ENCODE measurements at regions not wholly inside any gene's neighbourhood (a gene's known extent, or its start where the extent isn't known, plus 50 kb on each side); places are given as distances from the start of the nearest gene placed in this dataset.
"Not testable (repeated sequence)": the region's sequence is repeated elsewhere in the genome, so short reads cannot be mapped to it uniquely, and the experiment has no call there.

DNA sequence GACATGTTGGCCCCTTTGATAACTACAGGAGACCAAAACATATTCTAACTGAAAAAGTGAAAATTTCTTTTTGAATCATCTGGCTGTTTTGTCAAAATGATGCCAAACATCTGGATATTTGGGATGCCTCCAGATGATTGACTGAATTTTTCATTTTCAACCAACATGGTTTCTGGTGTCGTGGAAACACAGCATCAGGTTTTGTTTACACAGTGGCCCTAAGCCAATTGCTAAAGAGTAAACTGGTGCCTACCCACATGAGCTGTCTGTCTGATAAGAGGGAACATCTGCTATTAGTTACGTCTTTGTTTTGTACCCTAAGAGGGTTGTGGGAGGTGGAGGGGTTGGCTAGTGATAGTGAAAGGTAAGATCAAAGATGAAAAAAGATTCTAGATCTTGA, 204.8 kb downstream of the KCNK2 start:
- DNase-seq: no peak

DNA sequence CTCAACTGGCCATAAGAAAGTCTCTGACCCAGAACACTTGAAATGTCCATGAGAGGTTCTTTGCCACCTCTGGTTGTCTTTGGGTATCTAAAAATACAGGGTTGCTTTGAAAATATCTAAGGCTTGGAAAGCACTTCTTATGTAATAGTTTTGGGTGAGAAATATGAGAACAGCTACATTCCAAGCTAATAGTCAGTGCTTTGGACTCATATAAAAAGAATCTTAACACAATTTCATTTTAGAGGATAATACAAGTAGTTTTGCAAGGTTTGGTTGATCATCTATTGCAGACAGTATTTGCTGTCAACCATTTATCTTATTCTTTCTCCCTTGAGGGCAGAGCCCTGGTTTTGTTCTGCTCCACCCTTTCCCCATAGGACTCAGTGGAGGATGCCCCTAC, 207.5 kb downstream of the KCNK2 start:
- DNase-seq: peak; percentile 53

DNA sequence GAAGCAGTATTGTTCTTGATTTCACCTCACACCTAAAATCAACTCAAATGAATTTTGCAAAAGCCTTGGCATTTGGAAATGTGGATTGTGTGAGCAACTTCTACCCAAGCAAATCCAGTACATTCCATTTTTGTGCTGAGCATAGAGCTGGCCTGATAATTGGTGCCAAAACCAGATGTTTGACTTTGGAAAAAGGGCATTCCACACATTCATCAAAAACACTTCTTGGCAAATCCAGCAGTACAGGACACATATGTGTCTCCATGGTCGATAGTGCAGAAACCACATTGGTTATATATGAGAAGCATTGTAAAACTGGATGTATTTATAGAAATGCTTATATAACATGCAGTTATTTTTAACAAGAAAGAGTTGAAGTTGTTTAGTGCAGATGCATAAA, 210.4 kb downstream of the KCNK2 start:
- peak; percentile 15 for DNase-seq

DNA sequence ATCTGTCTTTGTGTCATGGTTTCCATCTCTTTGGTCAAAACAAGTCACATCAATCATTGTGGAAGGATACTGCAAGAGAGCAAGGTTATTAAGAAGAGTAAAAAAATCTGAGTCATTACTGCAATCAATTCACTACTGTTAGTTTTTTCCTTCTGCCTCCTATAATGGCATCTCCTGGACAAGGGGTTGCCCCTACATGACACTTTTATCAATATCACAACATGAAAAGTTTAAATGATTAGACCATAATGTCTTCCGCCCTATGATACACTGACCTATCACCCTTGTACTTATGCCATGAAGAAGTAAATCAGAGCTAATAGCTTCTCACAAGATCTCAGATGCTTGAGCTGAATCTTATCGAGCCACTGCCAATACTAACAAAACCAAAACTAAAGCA, 223.9 kb downstream of the KCNK2 start:
- no peak for DNase-seq

DNA sequence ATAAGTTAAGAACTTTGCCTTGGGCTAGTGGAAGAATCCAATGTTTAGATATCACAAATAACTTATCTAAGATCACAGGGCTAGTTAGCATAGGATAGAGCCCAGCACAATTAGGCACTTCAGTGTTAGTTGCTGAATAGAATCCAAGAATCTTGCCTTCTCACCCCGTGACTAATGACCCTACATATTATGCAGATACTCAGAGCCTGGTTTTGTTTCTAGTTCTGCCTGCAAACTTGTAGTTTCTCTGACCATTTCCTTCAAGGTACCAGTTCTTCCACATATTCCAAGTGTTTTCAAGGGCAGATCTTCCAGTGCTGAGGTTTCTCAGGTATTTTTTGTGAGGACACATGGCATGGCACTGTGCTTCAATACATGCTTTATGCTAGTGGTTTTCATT, 239.3 kb downstream of the KCNK2 start:
- no peak for DNase-seq

DNA sequence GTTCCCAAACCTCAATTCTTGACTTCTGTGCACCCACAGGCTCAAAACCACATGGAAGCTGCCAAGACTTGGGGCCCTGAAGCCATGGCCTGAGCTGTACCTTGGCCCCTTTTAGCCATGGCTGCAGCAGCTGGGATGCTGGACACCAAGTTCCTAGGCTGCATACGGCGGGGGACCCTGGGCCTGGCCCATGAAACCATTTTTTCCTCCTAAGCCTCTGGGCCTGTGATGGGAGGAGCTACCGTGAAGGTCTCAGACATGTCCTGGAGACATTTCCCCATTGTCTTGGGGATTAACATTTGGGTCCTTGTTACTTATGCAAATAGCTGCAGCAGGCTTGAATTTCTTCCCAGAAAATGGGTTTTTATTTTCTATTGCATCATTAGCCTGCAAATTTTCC, 241.5 kb downstream of the KCNK2 start:
- not testable (repeated sequence) for DNase-seq

DNA sequence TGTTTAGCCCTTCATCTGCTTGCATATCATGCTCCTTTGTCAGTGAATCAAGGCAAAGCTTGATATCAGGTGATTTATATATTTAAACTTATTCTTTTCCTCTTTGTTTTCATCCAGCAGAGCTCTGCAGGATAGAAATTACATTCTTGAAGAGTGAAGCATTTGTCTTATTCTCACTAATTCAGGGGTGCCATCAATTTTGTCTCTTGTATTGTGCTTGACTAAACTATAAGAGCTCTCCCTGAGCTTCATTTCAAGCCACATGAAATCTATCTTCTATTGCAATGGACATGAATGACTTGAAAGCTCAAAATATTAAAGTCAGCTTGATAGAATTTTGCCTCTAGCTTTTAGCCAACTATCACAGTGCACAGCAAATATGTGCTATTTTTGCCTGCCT, 236.7 kb upstream of the KCTD3 start:
- DNase-seq: no peak

DNA sequence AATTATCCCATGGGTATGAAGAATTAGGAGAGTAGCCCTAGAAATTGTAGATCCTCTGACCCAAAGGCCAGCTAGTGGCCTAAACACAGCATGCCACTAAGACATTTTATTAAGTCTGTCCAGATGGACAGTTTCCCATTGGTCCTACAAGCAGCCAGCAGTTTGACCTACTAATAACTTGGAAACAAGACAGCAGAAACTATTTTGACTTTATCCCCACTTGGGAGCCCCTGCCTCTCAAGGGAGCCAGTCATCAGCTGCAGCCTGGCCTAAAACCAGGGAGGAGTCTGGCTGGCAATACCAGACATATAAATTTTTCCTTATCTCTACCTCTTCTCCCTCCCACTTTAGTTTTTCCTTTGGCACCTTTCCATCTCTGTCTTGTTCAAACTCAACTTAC, 222.6 kb upstream of the KCTD3 start:
- DNase-seq: no peak

DNA sequence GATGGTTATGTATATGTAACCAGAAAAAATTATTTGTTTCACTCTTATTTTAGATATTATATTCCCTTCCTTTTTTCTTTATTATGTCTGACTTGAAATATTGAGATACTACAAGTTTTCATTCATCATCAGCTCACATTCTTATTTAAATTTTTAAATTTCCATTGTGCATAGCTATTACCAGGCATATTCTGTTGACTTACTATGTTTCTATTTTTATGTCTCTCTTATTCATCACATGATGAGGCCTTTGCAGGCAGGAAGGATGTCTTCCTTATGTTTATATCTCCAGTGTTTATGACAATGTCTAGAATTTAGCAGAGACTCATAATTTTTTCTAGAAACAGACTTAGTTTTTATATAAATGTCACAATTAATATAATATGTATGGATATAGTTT, 221.9 kb upstream of the KCTD3 start:
- no peak for DNase-seq

DNA sequence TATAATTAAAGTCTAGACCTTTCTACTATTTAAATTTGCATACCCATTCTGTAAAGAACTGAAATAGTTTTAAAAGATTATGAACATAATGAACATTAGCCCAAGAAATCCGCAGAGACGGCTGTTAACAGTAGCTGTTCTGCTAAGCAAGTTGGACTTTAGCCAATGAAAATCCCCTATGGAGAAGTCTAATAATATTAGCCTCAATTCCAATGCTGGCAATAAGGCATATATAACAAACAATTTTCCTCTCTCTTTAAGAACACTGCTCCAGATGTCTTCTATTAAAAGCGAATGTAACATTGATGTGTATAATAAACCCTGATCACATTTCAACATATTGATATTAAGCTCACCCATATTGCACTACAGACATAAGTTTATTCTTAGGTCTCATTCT, 221.3 kb upstream of the KCTD3 start:
- no peak for DNase-seq

DNA sequence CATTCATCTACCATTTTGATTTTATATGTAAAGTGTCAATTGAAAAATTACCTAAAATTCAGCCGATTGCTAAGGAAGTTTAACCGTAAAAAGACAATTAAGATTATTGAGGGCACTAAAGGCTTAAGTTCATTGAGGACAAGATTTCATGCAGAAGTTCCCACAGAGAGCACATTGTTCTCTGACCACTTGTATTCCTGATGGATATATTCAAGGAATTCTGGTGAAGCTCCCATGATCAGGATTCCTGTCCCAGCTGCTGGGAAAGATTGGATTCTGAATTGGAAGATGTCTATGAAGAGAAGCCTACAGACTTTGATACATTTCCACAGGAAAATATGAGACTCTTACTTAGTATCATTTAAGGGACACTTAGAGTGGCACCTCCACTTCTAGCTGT, 209.2 kb upstream of the KCTD3 start:
- no peak for DNase-seq

DNA sequence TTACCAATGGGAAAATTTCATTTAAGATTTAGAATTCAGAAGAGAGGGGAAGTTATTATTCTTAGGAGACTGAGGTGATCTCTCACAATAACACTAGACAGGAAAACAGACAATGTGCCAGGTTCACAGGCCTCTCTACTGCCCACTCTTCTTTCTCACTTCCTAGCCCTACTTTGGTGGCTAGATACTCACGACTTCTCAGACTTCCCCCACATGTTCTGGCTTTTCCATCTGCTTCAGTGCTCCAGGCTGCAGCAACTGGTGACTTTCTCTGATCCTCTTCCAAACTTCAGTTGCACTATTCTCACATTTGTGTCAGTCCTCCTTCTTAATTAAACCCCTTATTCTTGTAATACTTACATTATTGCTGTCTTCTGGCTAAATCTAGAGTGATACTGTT, 208.7 kb upstream of the KCTD3 start:
- DNase-seq: no peak

DNA sequence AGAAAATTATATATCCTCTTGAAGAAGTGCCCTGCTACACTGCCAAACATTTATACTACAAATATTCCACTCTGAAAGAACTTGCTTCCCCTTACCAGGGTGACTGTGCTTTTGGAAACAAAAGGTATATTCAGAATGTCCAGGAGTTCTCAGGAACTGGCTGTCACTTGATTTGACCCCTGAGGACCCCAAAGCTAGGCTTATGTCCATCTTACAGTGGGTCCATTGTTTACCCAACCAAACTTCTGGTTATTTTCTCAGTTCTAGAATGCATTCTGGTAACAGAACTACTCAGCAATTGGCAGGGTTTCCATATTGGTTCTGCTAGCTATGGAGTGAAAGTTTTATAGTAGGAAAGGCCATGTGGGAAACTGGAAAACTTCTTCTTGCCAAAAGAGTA, 207.1 kb upstream of the KCTD3 start:
- no peak for DNase-seq

DNA sequence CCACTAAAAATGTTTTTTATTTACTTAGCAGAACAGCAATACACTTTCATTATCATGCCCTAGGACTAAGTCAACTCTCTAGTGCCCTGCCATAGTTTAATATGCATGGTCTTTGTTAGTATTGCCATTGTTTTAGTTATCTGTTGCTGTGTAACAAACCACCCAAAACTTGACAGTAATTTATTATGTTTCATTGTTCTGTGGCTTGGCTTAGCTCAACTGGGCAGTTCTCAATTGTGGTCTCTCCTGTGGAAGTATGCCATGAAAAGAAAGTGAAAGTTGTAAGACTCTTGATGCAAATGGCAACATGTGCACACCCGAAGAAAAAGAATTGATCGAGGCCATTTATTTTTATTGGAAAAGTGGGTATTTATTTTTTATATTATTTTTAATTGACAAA, 206.3 kb upstream of the KCTD3 start:
- DNase-seq: no peak

DNA sequence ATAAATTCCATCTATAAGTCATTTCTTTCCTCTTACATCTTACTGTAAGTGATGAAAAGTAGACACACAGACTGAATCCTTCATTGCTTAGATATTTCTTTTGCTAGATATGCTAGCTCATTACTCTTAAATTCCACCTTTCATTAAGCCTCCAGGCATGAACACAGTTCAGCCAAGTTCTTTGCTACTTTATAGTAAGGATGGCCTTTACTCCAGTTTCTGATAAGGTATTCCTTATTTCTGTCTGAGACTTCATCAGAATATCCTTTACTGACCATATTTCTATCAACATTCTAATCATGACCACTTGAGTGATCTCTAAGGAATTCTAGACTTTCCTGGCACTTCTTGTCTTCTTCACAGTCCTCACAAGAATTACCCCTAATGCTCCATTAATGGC, 191.7 kb upstream of the KCTD3 start:
- DNase-seq: peak; percentile 78

DNA sequence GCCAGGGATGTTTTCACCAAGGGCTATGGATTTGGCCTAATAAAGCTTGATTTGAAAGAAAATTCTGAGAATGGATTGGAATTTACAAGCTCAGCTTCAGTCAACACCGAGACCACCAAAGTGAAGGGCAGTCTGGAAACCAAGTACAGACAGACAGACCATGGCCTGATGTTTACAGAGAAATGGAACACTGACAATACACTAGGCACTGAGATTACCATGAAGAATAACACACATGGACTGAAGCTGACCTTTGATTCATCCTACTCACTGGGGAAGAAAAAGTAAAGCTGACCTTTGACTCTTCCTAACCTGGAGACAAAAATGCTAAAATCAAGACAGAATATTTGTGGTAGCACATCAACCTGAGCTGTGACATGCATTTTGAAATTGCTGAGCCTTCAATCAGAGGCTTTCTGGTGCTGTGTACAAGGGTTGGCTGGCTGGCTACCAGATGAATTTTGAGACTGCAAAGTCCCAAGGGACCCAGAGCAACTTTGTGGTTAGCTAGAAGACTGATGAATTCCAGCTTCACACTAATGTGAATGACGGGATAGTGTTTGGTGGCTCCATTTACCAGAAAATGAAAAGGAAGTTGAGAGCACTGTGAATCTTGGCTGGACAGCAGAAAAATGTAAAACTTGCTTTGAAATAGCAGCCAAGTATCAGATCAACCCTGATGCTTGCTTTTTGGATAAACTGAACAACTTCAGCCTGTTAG, 190.4 kb upstream of the KCTD3 start:
- peak; percentile 97 for DNase-seq

DNA sequence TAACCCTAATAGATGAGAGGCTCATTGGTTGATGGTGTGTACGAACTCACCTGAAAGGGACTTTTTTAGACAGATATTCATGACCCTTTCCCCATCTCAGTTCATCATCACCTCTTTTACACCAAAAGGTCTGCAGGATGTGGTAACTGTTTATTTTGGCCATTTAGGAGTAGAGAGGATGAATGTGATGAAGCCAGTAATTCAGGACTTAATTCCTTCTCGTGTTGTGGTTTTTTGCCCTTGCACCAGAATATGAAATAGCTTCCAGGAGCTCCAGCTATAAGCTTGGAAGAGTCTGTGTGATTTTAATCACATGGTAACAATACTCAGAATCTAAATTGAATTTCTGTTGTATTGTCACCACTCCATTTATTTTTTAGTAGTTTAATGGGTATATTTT, 189.4 kb upstream of the KCTD3 start:
- DNase-seq: peak; percentile 66

DNA sequence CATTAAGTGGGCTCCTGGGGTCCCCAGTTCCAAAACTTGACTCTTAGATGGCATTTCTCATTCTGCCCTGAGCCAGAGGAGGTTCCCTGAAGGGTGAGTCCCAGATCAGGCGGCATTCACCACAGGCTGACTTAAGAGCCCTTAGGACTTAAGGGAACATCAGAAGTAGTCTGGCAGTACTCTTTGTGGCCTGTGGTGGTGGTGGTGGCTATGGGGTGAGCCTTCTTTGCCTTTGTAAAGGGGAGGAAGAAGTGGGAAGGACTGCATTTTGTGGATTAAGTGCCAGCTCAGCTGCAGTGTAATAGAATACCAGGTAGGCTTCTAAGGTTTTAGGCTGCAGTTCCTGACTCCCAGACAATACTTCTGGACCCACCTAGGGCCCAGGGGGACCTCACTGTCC, 186.5 kb upstream of the KCTD3 start:
- no peak for DNase-seq

DNA sequence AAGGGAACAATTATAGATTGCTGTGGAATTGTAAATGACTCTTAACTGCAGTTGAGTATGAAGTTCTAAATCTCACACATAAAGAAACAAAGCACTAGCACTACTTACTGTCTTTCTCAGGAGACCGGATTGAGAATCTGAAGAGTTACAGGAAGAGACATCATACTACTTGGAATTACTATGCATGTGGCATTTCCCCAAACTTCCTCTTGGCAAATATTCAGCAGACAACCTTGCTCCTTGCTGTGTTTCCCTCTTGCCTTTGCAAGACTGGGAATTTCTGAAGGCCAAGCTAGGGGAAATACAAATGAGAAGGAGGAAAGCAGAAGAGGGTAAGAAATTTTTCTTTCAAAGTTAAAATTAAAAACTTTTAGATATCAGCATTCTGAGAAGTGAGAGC, 173.6 kb upstream of the KCTD3 start:
- DNase-seq: no peak

DNA sequence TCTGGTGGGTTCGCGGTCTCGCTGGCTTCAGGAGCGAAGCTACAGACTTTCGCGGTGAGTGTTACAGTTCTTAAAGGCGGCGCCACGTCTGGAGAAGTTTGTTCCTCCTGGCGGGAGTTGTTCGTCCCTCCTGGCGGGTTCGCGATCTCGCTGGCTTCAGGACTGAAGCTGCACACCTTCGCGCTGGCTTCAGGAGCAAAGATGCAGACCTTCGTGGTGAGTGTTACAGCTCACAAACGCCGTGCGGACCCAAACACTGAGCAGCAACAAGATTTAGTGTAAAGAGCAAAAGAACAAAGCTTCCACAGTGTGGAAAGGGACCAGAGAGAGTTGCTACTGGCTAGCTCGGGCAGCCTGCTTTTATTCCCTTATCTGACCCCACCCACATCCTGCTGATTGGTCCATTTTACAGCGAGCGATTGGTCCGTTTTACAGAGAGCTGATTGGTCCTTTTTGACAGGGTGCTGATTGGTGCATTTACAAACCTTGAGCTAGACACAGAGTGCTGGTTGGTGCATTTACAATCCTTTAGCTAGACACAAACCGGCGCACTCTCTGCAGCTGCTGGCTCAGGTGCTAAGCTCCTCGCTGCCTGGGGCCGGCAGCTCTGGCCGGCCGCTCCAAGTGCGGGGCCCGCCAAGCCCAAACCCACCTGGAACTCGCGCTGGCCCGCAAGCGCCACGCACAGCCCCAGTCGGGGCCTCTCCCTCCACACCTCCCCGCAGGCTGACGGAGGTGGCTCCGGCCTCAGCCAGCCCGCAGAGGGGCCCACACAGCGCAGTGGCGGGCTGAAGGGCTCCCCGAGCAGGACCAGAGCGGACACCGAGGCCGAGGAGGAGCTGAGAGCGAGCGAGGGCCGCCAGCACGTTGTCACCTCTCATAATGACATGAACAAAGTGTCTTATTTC, 172.8 kb upstream of the KCTD3 start:
- DNase-seq: no peak

DNA sequence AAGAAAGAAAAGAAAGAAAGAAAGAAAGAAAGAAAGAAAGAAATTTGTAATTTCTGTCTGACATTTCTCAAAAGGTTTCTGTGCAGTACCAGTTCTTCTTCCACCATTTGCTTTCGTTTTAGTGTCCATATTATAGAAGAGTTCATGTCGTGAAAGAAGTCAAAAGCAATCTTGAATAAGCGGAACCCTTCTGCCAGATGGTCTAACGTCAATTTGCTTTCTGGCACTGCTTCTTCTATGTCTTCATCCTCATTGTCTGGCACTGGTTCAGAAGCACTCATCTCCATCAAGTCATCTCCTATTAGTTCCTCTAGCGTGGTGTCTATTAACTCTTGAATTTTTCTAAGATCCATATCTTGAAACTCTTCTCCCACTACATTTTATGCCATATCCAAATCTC, 170.0 kb upstream of the KCTD3 start:
- DNase-seq: peak; percentile 25

DNA sequence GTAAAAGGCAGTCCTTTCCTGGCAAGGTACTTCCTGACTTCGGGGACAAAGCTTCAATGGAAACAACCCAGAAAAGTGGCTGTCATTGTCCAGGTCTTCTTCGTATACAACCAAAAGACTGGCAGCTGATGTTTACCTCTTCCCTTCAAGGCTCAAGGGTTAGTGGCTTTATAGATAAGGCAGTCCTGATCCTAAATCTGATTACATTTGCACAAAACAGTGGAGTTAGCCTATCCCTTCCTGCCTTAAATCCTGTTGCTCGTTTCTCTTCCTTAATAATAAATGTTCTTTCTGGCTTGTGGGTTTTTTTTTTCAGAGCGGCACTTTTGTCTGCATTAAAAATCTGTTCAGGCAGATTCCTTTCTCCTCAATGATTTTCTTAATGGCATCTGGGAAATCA, 169.3 kb upstream of the KCTD3 start:
- no peak for DNase-seq

DNA sequence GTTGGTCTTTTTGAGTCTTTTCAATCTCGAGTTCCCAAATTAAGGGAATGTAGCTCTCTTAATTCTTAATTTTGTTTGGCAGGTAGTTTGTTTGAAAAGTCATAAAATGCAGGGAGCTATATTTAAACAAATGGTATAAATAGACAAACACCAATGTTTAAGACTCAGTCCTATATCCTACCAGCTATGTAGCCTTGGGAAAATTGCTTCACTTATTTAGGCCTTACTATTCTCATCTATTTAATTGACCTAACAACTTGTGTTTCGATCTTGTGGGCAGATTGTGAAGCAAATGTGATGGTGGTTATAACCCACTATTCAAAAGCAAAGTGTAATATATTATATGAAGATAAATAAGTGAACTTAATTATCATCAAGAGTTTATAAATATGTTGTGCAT, 167.3 kb upstream of the KCTD3 start:
- DNase-seq: no peak

DNA sequence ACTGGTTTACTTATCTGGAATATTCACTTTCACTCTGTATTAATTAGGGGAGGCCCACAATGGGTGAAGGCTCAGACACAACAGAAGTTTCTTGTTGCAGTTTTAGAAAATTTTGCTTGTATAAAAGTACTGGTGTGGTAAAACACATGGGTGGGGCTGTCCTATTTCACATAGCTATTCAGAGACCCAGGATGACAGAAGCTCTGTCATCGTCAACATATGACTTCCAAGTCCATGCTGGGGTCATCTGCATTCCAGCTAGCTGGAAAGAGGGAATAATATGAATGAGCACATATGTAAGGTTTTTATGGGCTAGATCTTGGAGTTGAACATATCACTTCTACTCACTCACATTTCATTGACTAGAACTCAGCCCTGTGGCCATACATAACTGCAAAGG, 166.4 kb upstream of the KCTD3 start:
- DNase-seq: no peak

DNA sequence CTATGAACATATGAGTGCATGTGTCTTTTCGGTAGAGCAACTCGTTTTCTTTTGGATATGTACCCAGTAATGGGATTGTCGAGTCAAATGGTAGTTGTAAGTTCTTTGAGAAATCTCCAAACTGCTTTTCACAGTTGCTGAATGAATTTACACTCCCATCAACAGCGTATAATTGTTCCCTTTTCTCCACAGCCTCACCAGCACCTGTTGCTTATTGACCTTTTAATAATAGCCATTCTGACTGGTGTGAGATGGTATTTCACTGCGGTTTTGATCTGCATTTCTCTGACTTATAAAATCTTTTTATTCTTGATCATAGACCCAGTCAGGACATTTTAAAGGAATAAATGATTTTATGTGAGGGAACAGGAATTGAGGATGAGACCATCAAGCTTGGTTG, 165.0 kb upstream of the KCTD3 start:
- DNase-seq: no peak

All from fibroblast of skin of right biceps (primary cell).